PC-3 (cell line): ENCODE measurements at regions not wholly inside any gene's neighbourhood (a gene's known extent, or its start where the extent isn't known, plus 50 kb on each side); places are given as distances from the start of the nearest gene placed in this dataset.

Experiments
- CTCF ChIP-seq: fragments of 300-600 bp; sonication (generic); conservative IDR thresholded peaks from 2 replicates; pipeline ENCODE4 v1.5.1; 2017; ENCODE audit warnings: antibody characterized with exemption, low read depth, mild to moderate bottlenecking, low read length
- EZH2 ChIP-seq: fragments of 300-600 bp; sonication (generic); IDR thresholded peaks from one replicate; pipeline ENCODE4 v1.6.1; 2017; ENCODE audit warnings: antibody characterized with exemption, mild to moderate bottlenecking, low read length; ENCODE audit not compliant: unreplicated experiment
- EZH2phosphoT487 ChIP-seq: fragments of 300-600 bp; sonication (generic); IDR thresholded peaks from 2 replicates; pipeline ENCODE4 v1.6.1; 2018; ENCODE audit warnings: mild to moderate bottlenecking, antibody characterized with exemption, low read length, borderline replicate concordance

GRCh38 chr13:102984210-102984609 is 82.0 kb downstream of the SLC10A2 start:
- TF ChIP-seq CTCF: no peak
- TF ChIP-seq EZH2: no peak
- no peak for TF ChIP-seq EZH2phosphoT487
